HepG2 (cell line): ENCODE measurements at regions not wholly inside any gene's neighbourhood (a gene's known extent, or its start where the extent isn't known, plus 50 kb on each side); places are given as distances from the start of the nearest gene placed in this dataset.

Experiments
- ATAC-seq: fragments of 200-7000 bp; cut with Tn5 transposase; 3 replicates; pipeline ENCODE4 v1.9.1; 2020; ENCODE audit warnings: mild to moderate bottlenecking, moderate library complexity
- BruUV-seq: library from RNA; stranded (reverse); fragments of 400-500 nt; replicated peaks from 2 replicates; lab custom pipeline; 2021; lab: Mats Ljungman, UMichigan
- CTCF ChIA-PET: fragments of 300-600 bp; formaldehyde crosslinking; extraction: SDS; loops from one replicate; lab custom pipeline; 2021; ENCODE audit warnings: low total read pairs, inconsistent platforms, low intra/inter-chr PET ratio; lab: Yijun Ruan, JAX
- POLR2A ChIA-PET: fragments of 350-600 bp; sonication (Branson Sonifier 250); formaldehyde crosslinking; loops from one replicate; lab custom pipeline; 2020; ENCODE audit warnings: antibody characterized with exemption, inconsistent platforms; lab: Yijun Ruan, JAX
- DNase-seq: peaks from one replicate; pipeline ENCODE4 v3.0.0-alpha.2; 2015; ENCODE audit warnings: low spot score
- FAIRE-seq: peaks from 3 replicates; lab custom pipeline; 2011; peaks lifted over from hg19 to GRCh38; lab: Jason Lieb, UNC
- H2AFZ ChIP-seq: one replicate; pipeline ENCODE4 v1.6.1; 2011; ENCODE audit warnings: low read length, inconsistent platforms
- H3K27ac ChIP-seq: fragments of 300-600 bp; 3 replicates; pipeline ENCODE4 v1.8.0; 2011; ENCODE audit warnings: mixed run types, mild to moderate bottlenecking, mixed read lengths, low read length, inconsistent platforms; ENCODE audit not compliant: insufficient read depth; ENCODE audit errors: extremely low read length
- H3K27me3 ChIP-seq, 2 experiments: fragments of 200-600 bp in 1 of 2; 2 replicates in 1 of 2; 3 replicates in 1 of 2; pipeline versions ENCODE4 v1.6.0 to v1.8.0; 2011; ENCODE audit warnings: low read length in 2 of 2, mild to moderate bottlenecking in 2 of 2, moderate library complexity in 2 of 2, inconsistent platforms in 1 of 2; ENCODE audit not compliant: insufficient read depth in 2 of 2, control insufficient read depth in 1 of 2
- H3K36me3 ChIP-seq, 2 experiments: fragments of 200-600 bp in 1 of 2; replicated peaks in 1 of 2; 2 replicates in 1 of 2; 3 replicates in 1 of 2; pipeline versions ENCODE4 v1.5.1 to v1.8.0; 2011; ENCODE audit warnings: low read length in 2 of 2, inconsistent platforms in 1 of 2; ENCODE audit not compliant: insufficient read depth in 2 of 2, control insufficient read depth in 1 of 2
- H3K4me1 ChIP-seq: 2 replicates; pipeline ENCODE4 v1.5.1; 2012; ENCODE audit warnings: low read length, inconsistent platforms; ENCODE audit not compliant: insufficient read depth
- H3K4me2 ChIP-seq: 2 replicates; pipeline ENCODE4 v1.6.0; 2011; ENCODE audit warnings: low read depth, low read length, inconsistent platforms
- H3K4me3 ChIP-seq, 3 experiments: fragments of 200-600 bp in 1 of 3; sonication (generic), shearing (Covaris generic) in 1 of 3; replicated peaks in 1 of 3; 2 replicates each; pipeline ENCODE4 v1.5.1; 2011 to 2016; ENCODE audit warnings: low read length in 3 of 3, inconsistent platforms in 2 of 3, low read depth in 2 of 3, mild to moderate bottlenecking in 2 of 3, control low read depth in 1 of 3, mixed read lengths in 1 of 3; ENCODE audit not compliant: insufficient read depth in 1 of 3
- H3K79me2 ChIP-seq: one replicate; pipeline ENCODE4 v1.6.1; 2011; ENCODE audit warnings: low read length, inconsistent platforms; ENCODE audit not compliant: insufficient read depth
- H3K9ac ChIP-seq: 2 replicates; pipeline ENCODE4 v1.6.0; 2011; ENCODE audit warnings: mild to moderate bottlenecking, low read depth, low read length, inconsistent platforms; ENCODE audit not compliant: insufficient read depth
- H3K9me3 ChIP-seq: 2 replicates; pipeline ENCODE4 v1.5.1; 2012; ENCODE audit warnings: mild to moderate bottlenecking, low read length
- H4K20me1 ChIP-seq: 2 replicates; pipeline ENCODE4 v1.6.0; 2011; ENCODE audit warnings: inconsistent platforms, mild to moderate bottlenecking, low read length, moderate library complexity; ENCODE audit not compliant: insufficient read depth
- GRHL1 ChIP-seq: sonication (generic); formaldehyde crosslinking; conservative IDR thresholded peaks from 2 replicates; pipeline ENCODE4 v1.8.0; 2022; ENCODE audit warnings: missing genetic modification reagents
- JUNB ChIP-seq: sonication (generic); formaldehyde crosslinking; IDR thresholded peaks from 2 replicates; pipeline ENCODE4 v1.8.0; 2022; ENCODE audit warnings: missing genetic modification reagents, mild to moderate bottlenecking, borderline replicate concordance
- RBFOX2 ChIP-seq: fragments of 200-400 bp; formaldehyde crosslinking; IDR thresholded peaks from 2 replicates; pipeline ENCODE4 v1.6.1; 2017; ENCODE audit warnings: low read depth, mild to moderate bottlenecking, low read length
- RXRB ChIP-seq: IDR thresholded peaks from 2 replicates; pipeline ENCODE4 v1.6.1; 2016; ENCODE audit warnings: borderline replicate concordance, missing genetic modification reagents, missing compliant biosample characterization
- STAT5B ChIP-seq: sonication (generic); formaldehyde crosslinking; IDR thresholded peaks from 2 replicates; pipeline ENCODE4 v1.4.0; 2020; ENCODE audit warnings: missing genetic modification reagents
- TEAD2 ChIP-seq: sonication (generic); formaldehyde crosslinking; IDR thresholded peaks from 2 replicates; pipeline ENCODE4 v1.9.0; 2021; ENCODE audit warnings: missing genetic modification reagents
- TMF1 ChIP-seq: sonication (generic); formaldehyde crosslinking; IDR thresholded peaks from 2 replicates; pipeline ENCODE4 v1.8.1; 2022; ENCODE audit warnings: low read depth, missing genetic modification reagents
- ZHX2 ChIP-seq, 2 experiments: sonication (generic) in 1 of 2; formaldehyde crosslinking in 1 of 2; IDR thresholded peaks; 2 replicates each; pipeline versions ENCODE4 v1.6.1 to v1.9.0; 2014 to 2022; ENCODE audit warnings: antibody characterized with exemption in 1 of 2, borderline replicate concordance in 1 of 2, inconsistent platforms in 1 of 2, low read depth in 1 of 2, missing genetic modification reagents in 1 of 2
- ZNF296 ChIP-seq: sonication (generic); formaldehyde crosslinking; conservative IDR thresholded peaks from 2 replicates; pipeline ENCODE4 v1.5.0; 2020; ENCODE audit warnings: mild to moderate bottlenecking, missing genetic modification reagents
- ZNF629 ChIP-seq: sonication (generic); formaldehyde crosslinking; conservative IDR thresholded peaks from 2 replicates; pipeline ENCODE4 v1.5.0; 2020; ENCODE audit warnings: missing genetic modification reagents
- ZNF879 ChIP-seq: sonication (generic); formaldehyde crosslinking; IDR thresholded peaks from 2 replicates; pipeline ENCODE4 v1.8.1; 2023; ENCODE audit warnings: missing genetic modification reagents
- WGBS: methylation state at CpG from one replicate; pipeline ENCODE4 v1.1.6; 2017; ENCODE audit warnings: low lambda C conversion rate; 5-methylcytosine and 5-hydroxymethylcytosine counted together
- in situ Hi-C: cut with HindIII; loops from 2 replicates; pipeline ENCODE4 v1.10.0; 2017; ENCODE audit warnings: low pct_unique_long_range_greater_than_20kb; ENCODE audit not compliant: extremely low pct_ligation_motif_present
- intact Hi-C: fragments of 100-400 bp; cut with micrococcal nuclease; formaldehyde crosslinking; loops from one replicate; pipeline ENCODE4 v1.10.0; 2022; ENCODE audit not compliant: unreplicated experiment

GRCh38 chr5:105563842-105564241 lies 2001.3 kb upstream of the NUDT12 start:
- Histone ChIP-seq H2AFZ (no peak overlapping the region), H4K20me1 (no peaks in the 10 kb centered on the region), H3K4me1 (no peaks in the 10 kb centered on the region), H3K79me2 (no peaks in the 10 kb centered on the region), H3K4me3 (no peak overlapping the region), H3K27ac (no peak overlapping the region), H3K4me2 (no peak overlapping the region), H3K9me3 (no peaks in the 10 kb centered on the region), H3K36me3 (no peaks in the 10 kb centered on the region), H3K9ac (no peak overlapping the region), H3K27me3 (no peaks in the 10 kb centered on the region)
- ChIA-PET CTCF (no interaction called here), POLR2A (no interaction called here)
- ATAC-seq: no peak
- TF ChIP-seq RBFOX2 (no peak), GRHL1 (no peak)
- no peak for DNase-seq
- 72% methylated on average over 5 of the region's 8 CpGs for WGBS
- no TSS peak for BruUV-seq
- intact Hi-C loops (no loop called here), in situ Hi-C loops (no loop called here)
- FAIRE-seq: no peak

GRCh38 chr5:105554568-105555169 lies 1992.1 kb upstream of the NUDT12 start:
- H3K27me3 ChIP-seq: no peaks in the 10 kb centered on the region
- H3K27ac ChIP-seq: no peak overlapping the region
- H3K79me2 ChIP-seq: no peaks in the 10 kb centered on the region
- intact Hi-C loops: no loop called here
- H4K20me1 ChIP-seq: no peaks in the 10 kb centered on the region
- in situ Hi-C loops: no loop called here
- WGBS: 37% methylated on average over 4 of the region's 4 CpGs
- no peak overlapping the region for H3K4me3 ChIP-seq
- H3K4me1 ChIP-seq: no peaks in the 10 kb centered on the region
- ChIA-PET CTCF (no interaction called here), POLR2A (no interaction called here)
- H3K9ac ChIP-seq: no peak overlapping the region
- H3K9me3 ChIP-seq: no peaks in the 10 kb centered on the region
- DNase-seq (no peak), ATAC-seq (no peak), FAIRE-seq (no peak)
- H3K36me3 ChIP-seq: no peaks in the 10 kb centered on the region
- TF ChIP-seq ZNF629 (CRISPR knock-in tag): no peak
- no peak for TF ChIP-seq TMF1
- no peak for TF ChIP-seq ZNF879 (CRISPR knock-in tag)
- TF ChIP-seq RXRB (CRISPR knock-in tag): no peak
- no peak for TF ChIP-seq TEAD2 (CRISPR knock-in tag)
- TF ChIP-seq ZHX2 (IDR thresholded peaks at IDR 0.05; ENCODE audit: low read depth): no peak
- no peak for TF ChIP-seq ZHX2 (CRISPR knock-in tag; IDR thresholded peaks at IDR 0.05; ENCODE audit: borderline replicate concordance)
- TF ChIP-seq JUNB (CRISPR knock-in tag): no peak
- TF ChIP-seq STAT5B: no peak
- TF ChIP-seq ZNF296 (CRISPR knock-in tag): no peak
- no peak overlapping the region for H2AFZ ChIP-seq
- no TSS peak for BruUV-seq
- H3K4me2 ChIP-seq: no peak overlapping the region
